Psoas muscle (tissue), 7 donors: ENCODE measurements at regions not wholly inside any gene's neighbourhood (a gene's known extent, or its start where the extent isn't known, plus 50 kb on each side); places are given as distances from the start of the nearest gene placed in this dataset.

ENCODE experiments used
- ATAC-seq, 4 donors: fragments of 200-7000 bp; cut with Tn5 transposase; one replicate each; pipeline ENCODE4 v1.9.1; 2020; ENCODE audit warnings: moderate library complexity in 3 of 4, mild to moderate bottlenecking in 2 of 4
- DNase-seq, 2 donors: peaks; one replicate each; pipeline ENCODE4 v3.0.0-alpha.2; 2020
- H3K27ac ChIP-seq: fragments of 200-600 bp; one replicate; pipeline ENCODE4 v1.8.0; 2022
- H3K27me3 ChIP-seq, 3 donors: fragments of 200-600 bp in 1 of 3; one replicate each; pipeline versions ENCODE4 v1.6.1 to v1.8.0; 2013 to 2022; ENCODE audit warnings: low read length in 2 of 3, mild to moderate bottlenecking in 2 of 3, moderate library complexity in 1 of 3; ENCODE audit not compliant: insufficient read depth in 3 of 3
- H3K36me3 ChIP-seq, 2 donors: fragments of 200-600 bp in 1 of 2; one replicate each; pipeline versions ENCODE4 v1.6.1 to v1.8.0; 2013 to 2022; ENCODE audit warnings: low read depth in 1 of 2, mild to moderate bottlenecking in 1 of 2, moderate library complexity in 1 of 2; ENCODE audit not compliant: insufficient read depth in 1 of 2
- H3K4me1 ChIP-seq: fragments of 200-600 bp; one replicate; pipeline ENCODE4 v1.8.0; 2022
- H3K4me3 ChIP-seq: fragments of 200-600 bp; one replicate; pipeline ENCODE4 v1.8.0; 2022; ENCODE audit warnings: mild to moderate bottlenecking
- H3K9me3 ChIP-seq: fragments of 200-600 bp; one replicate; pipeline ENCODE4 v1.8.0; 2022
- CTCF ChIP-seq: fragments of 200-600 bp; IDR thresholded peaks from one replicate; pipeline ENCODE4 v1.8.0; 2022; ENCODE audit warnings: antibody characterized with exemption
- WGBS, 3 donors: extraction: QIAGEN DNeasy Blood & Tissue Kit; methylation state at CpG; one replicate each; pipeline versions ENCODE4 v1.1.6 to v1.1.7; 2013; 5-methylcytosine and 5-hydroxymethylcytosine counted together
- intact Hi-C, 2 donors: fragments of 100-400 bp; cut with DNase I; formaldehyde crosslinking; loops; one replicate each; pipeline versions ENCODE4 v1.11.0 to v1.14.2; 2022
- donor health status: healthy with polysubstance abuse.
- donor health status: DM: no; HTN: no; CAD: no; lungs with moderate emphysema.
- donor health status: Bipolar disorder and iron deficiency.
- donor health status: healthy.
- donor health status: DM: yes; HTN: yes; CAD: no.
- donor health status: DM: no; HTN: no; CAD: no.
- donor health status: DM: yes; HTN: yes; CAD: no.

- Histone ChIP-seq H3K4me3 (no peak overlapping the region), H3K36me3 (no peaks in the 10 kb centered on the region), H3K9me3 (no peaks in the 10 kb centered on the region), H3K27ac (no peak overlapping the region), H3K27me3 (no peaks in the 10 kb centered on the region), H3K4me1 (no peaks in the 10 kb centered on the region)
- intact Hi-C loops = no loop called here
- TF ChIP-seq CTCF = no peak
- ATAC-seq (no peak), DNase-seq (no peak)
- 93 to 95% (median 95%) methylated on average over 2 of the region's 2 CpGs for WGBS, 3 donors
Observed at GRCh38 chr1:4262665-4263064, 362.6 kb upstream of the C1orf174 start.

- Histone ChIP-seq H3K27ac (no peak overlapping the region), H3K36me3 (no peaks in the 10 kb centered on the region), H3K4me1 (no peaks in the 10 kb centered on the region), H3K9me3 (no peaks in the 10 kb centered on the region), H3K27me3 (no peaks in the 10 kb centered on the region), H3K4me3 (no peak overlapping the region)
- 38 to 67% (median 52%) methylated on average over 2 of the region's 2 CpGs for WGBS, 3 donors
- intact Hi-C loops = no loop called here
- TF ChIP-seq CTCF = no peak
- ATAC-seq = no peak
- no peak for DNase-seq
Observed at GRCh38 chr1:4263699-4264098, 363.6 kb upstream of the C1orf174 start.

GRCh38 chr1:4265836-4266235 lies 365.8 kb upstream of the C1orf174 start:
- no peaks in the 10 kb centered on the region for H3K36me3 ChIP-seq
- no peak overlapping the region for H3K27ac ChIP-seq
- no peak for DNase-seq
- WGBS, 3 donors = 56 to 80% (median 69%) methylated on average over 1 of the region's 1 CpG
- H3K4me1 ChIP-seq = no peaks in the 10 kb centered on the region
- intact Hi-C loops = no loop called here
- no peaks in the 10 kb centered on the region for H3K9me3 ChIP-seq
- H3K27me3 ChIP-seq = no peaks in the 10 kb centered on the region
- H3K4me3 ChIP-seq = no peak overlapping the region
- TF ChIP-seq CTCF = no peak
- no peak for ATAC-seq

GRCh38 chr1:4267381-4268261 lies 367.5 kb upstream of the C1orf174 start:
- Histone ChIP-seq H3K4me3 (no peak overlapping the region), H3K27ac (no peak overlapping the region), H3K27me3 (no peaks in the 10 kb centered on the region), H3K4me1 (no peaks in the 10 kb centered on the region), H3K9me3 (no peaks in the 10 kb centered on the region), H3K36me3 (no peaks in the 10 kb centered on the region)
- TF ChIP-seq CTCF = no peak
- no peak for ATAC-seq
- intact Hi-C loops = no loop called here
- WGBS, 3 donors = 57 to 63% (median 63%) methylated on average over 12 of the region's 12 CpGs
- no peak for DNase-seq
